ENCODE measurements at regions not wholly inside any gene's neighbourhood (a gene's known extent, or its start where the extent isn't known, plus 50 kb on each side); places are given as distances from the start of the nearest gene placed in this dataset.
"Not testable (repeated sequence)": the region's sequence is repeated elsewhere in the genome, so short reads cannot be mapped to it uniquely, and the experiment has no call there.

DNA sequence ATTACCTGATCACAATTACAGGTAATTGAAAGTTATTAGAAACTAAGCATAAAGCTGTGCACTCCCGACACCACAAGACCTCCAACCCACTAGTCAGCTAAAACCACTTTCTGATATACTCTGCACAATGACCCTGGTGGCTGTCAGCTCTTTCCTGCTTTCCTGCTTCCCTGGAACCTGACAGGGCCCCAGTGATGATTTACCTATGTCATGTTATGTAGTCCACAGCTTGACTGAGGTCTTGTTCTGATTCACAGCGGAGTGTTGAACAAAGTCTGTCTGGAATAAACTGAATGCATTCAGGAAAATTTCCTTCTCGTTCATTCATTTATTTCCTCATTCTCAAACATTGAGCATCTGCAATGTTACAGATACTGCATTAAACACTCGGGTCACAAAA, 136.5 kb downstream of the SPDYE17 start:
- H3K4me1 Mint-ChIP-seq (ENCODE audit: low read depth); H3K36me3 Mint-ChIP-seq (ENCODE audit: low read depth); H3K4me3 Mint-ChIP-seq; H3K9me3 Mint-ChIP-seq; H3K27me3 Mint-ChIP-seq; DNase-seq; H3K27ac Mint-ChIP-seq: not testable (repeated sequence)

GRCh38 chr7:76891771-76892170, 140.4 kb downstream of the SPDYE17 start:
- not testable (repeated sequence) for H3K27ac Mint-ChIP-seq; DNase-seq; H3K27me3 Mint-ChIP-seq; H3K36me3 Mint-ChIP-seq (ENCODE audit: low read depth); H3K9me3 Mint-ChIP-seq; H3K4me3 Mint-ChIP-seq; H3K4me1 Mint-ChIP-seq (ENCODE audit: low read depth)

DNA sequence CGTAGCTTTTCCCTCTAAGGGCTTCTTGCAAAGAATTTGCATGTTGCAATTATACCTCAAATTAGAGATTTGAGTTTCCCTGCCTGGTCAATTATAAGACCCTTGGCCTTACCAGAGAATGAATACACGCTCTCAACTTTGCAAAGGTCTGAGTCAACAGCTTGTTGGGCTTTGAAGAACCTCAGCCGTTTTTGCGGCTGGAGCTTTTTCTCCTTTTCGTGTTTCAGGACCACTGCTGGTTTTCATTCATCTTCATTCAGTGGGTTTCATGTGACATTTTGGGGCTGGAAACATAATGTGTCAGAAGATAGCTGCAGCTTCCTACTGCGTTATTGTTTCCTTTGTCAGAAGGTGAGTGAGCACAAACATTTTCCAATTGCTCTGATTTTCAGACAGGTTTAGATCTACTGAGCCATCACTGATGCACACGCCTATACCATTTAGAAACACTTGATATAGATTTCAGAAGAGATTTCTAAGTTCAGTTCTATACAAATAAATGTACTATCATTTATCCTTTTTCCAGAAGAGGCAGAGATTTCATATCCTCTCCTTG, 152.3 kb downstream of the SPDYE17 start:
- DNase-seq, H3K4me3 Mint-ChIP-seq, H3K27ac Mint-ChIP-seq: not testable (repeated sequence)

DNA sequence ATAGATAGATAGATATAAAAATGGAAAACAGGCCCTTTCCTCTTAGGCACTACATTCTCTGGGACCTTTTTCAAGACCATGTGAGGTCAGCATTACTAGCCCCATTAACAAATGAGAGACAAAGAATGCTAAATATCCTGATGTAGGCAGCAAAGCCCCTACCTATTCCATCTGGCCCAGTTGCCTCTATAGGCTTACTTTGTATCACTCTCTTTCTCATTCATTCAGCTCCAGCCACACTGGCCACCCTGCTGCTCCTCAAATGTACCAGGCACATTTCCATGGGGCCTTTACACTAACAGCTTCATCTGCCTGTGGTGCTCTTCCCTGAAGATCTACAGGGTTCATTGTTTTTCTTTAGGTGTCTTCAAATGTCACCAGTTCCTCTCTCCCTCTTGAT, 156.4 kb downstream of the SPDYE17 start:
- not testable (repeated sequence) for H3K27me3 Mint-ChIP-seq; H3K4me3 Mint-ChIP-seq; H3K4me1 Mint-ChIP-seq (ENCODE audit: low read depth)

More for the DNA sequence above, 152.3 kb downstream of the SPDYE17 start:
- H3K36me3 Mint-ChIP-seq (ENCODE audit: low read depth); H3K27me3 Mint-ChIP-seq; H3K9me3 Mint-ChIP-seq: not testable (repeated sequence)
- H3K4me1 Mint-ChIP-seq (ENCODE audit: low read depth), result peaks cover 13% of the 10 kb centered on the region

DNA sequence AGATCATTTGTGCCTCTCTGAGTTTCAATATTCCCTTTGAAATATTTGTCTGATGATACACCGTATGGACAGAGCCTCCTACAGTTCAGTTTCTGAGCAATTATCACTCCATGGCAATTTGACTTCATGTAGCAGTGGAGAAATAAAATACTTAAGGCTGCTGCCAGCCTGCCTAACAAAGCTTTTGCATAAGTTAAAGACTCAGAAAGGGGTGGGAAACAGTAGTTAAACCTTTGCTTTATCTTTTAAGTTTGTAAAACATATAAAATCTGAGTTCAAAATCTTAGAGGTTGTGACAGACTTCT, 161.7 kb downstream of the SPDYE17 start:
- not testable (repeated sequence) for H3K36me3 Mint-ChIP-seq (ENCODE audit: low read depth); H3K9me3 Mint-ChIP-seq; DNase-seq; H3K4me1 Mint-ChIP-seq (ENCODE audit: low read depth); H3K4me3 Mint-ChIP-seq; H3K27me3 Mint-ChIP-seq; H3K27ac Mint-ChIP-seq

More for the DNA sequence above, 156.4 kb downstream of the SPDYE17 start:
- H3K27ac Mint-ChIP-seq; H3K9me3 Mint-ChIP-seq; H3K36me3 Mint-ChIP-seq (ENCODE audit: low read depth); DNase-seq: not testable (repeated sequence)

DNA sequence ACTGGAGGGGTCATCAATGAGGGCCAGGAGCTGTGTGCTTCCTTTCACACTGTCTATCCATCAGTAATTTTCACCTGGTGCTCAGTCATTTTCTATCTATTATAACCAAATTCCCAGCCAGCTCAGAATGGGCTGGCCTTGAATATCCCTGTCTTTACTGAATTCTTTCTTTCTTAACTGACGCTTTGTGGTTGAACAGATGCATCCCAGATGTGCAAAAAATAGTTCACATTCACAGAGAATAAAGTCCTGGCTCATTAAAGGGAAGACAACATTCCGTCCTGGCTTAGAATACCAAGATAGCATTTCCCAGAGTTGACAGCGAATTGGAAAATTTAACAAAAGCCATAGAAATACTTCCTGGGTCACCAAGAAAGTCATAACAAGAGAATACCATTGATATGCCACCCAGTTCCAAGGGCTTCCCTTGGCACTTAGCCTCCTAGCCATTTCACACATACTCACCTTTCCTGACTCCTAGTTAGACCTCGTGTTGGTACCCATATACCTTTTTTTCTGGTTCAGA, 164.7 kb downstream of the SPDYE17 start:
- not testable (repeated sequence) for H3K27ac Mint-ChIP-seq; H3K4me1 Mint-ChIP-seq (ENCODE audit: low read depth)

GRCh38 chr7:76863150-76863773, 168.9 kb downstream of the SPDYE17 start:
- H3K4me3 Mint-ChIP-seq; H3K9me3 Mint-ChIP-seq; DNase-seq; H3K27ac Mint-ChIP-seq; H3K4me1 Mint-ChIP-seq (ENCODE audit: low read depth); H3K27me3 Mint-ChIP-seq; H3K36me3 Mint-ChIP-seq (ENCODE audit: low read depth): not testable (repeated sequence)

More for the DNA sequence above, 164.7 kb downstream of the SPDYE17 start:
- not testable (repeated sequence) for DNase-seq; H3K36me3 Mint-ChIP-seq (ENCODE audit: low read depth); H3K4me3 Mint-ChIP-seq; H3K9me3 Mint-ChIP-seq; H3K27me3 Mint-ChIP-seq

DNA sequence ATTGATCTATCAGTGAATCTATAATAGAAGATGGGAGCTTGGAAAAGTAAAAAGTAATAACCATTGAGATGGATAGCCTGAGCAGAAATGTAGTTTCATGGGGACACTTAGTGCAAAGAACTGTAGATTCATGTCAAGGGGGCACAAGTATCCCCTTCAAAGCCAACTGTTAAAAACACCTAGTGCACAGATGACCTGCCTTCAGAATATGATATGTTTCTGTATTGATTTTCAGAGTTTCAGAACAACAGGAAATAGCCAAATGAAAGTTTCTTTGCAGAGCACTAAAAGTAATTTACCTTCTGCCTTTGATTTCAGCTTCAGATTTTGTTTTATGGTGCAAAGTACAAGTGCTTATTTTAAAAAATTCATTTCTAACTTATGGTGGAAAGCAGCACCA, 169.9 kb downstream of the SPDYE17 start:
- not testable (repeated sequence) for DNase-seq; H3K4me1 Mint-ChIP-seq (ENCODE audit: low read depth); H3K36me3 Mint-ChIP-seq (ENCODE audit: low read depth); H3K27me3 Mint-ChIP-seq; H3K9me3 Mint-ChIP-seq; H3K27ac Mint-ChIP-seq; H3K4me3 Mint-ChIP-seq

DNA sequence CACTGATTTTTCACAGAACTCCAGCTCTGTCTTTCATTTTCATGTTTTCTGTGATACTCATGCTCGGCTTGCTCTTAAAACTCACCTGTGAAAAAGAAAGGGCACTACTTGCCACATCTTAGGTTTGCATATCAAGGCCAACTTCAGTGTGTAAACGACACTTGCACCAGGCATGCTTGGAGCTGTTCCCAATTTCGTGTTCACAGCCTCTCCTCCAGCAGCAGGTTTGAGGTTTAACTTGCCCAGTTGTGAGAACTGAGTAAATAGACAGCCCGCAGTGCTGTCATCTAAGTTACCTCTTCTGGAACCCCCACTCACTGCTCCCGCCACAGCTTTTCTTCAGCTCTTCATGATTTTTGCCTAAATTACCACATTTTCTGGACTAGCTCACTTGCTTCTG, 172.2 kb downstream of the SPDYE17 start:
- not testable (repeated sequence) for H3K9me3 Mint-ChIP-seq; DNase-seq; H3K27me3 Mint-ChIP-seq; H3K4me1 Mint-ChIP-seq (ENCODE audit: low read depth); H3K27ac Mint-ChIP-seq; H3K36me3 Mint-ChIP-seq (ENCODE audit: low read depth); H3K4me3 Mint-ChIP-seq

GRCh38 chr7:76854631-76855030, 177.5 kb downstream of the SPDYE17 start:
- not testable (repeated sequence) for DNase-seq; H3K4me1 Mint-ChIP-seq (ENCODE audit: low read depth); H3K9me3 Mint-ChIP-seq; H3K36me3 Mint-ChIP-seq (ENCODE audit: low read depth); H3K4me3 Mint-ChIP-seq; H3K27me3 Mint-ChIP-seq; H3K27ac Mint-ChIP-seq

GRCh38 chr7:76852787-76853584, 179.2 kb downstream of the SPDYE17 start:
- H3K4me1 Mint-ChIP-seq (ENCODE audit: low read depth); DNase-seq; H3K4me3 Mint-ChIP-seq; H3K9me3 Mint-ChIP-seq; H3K36me3 Mint-ChIP-seq (ENCODE audit: low read depth); H3K27me3 Mint-ChIP-seq; H3K27ac Mint-ChIP-seq: not testable (repeated sequence)

- not testable (repeated sequence) for DNase-seq; H3K4me1 Mint-ChIP-seq (ENCODE audit: low read depth); H3K4me3 Mint-ChIP-seq; H3K27me3 Mint-ChIP-seq; H3K36me3 Mint-ChIP-seq (ENCODE audit: low read depth); H3K27ac Mint-ChIP-seq; H3K9me3 Mint-ChIP-seq
Measured at GRCh38 chr7:76852362-76852761, 179.8 kb downstream of the SPDYE17 start.

GRCh38 chr7:76851617-76852016, 180.5 kb downstream of the SPDYE17 start:
- not testable (repeated sequence) for H3K4me1 Mint-ChIP-seq (ENCODE audit: low read depth); H3K27me3 Mint-ChIP-seq; H3K4me3 Mint-ChIP-seq; DNase-seq; H3K9me3 Mint-ChIP-seq; H3K27ac Mint-ChIP-seq; H3K36me3 Mint-ChIP-seq (ENCODE audit: low read depth)

GRCh38 chr7:76849887-76850563, 182.1 kb downstream of the SPDYE17 start:
- not testable (repeated sequence) for DNase-seq; H3K27ac Mint-ChIP-seq; H3K9me3 Mint-ChIP-seq; H3K27me3 Mint-ChIP-seq; H3K4me3 Mint-ChIP-seq; H3K4me1 Mint-ChIP-seq (ENCODE audit: low read depth); H3K36me3 Mint-ChIP-seq (ENCODE audit: low read depth)

- DNase-seq; H3K9me3 Mint-ChIP-seq; H3K27ac Mint-ChIP-seq; H3K4me3 Mint-ChIP-seq; H3K4me1 Mint-ChIP-seq (ENCODE audit: low read depth); H3K27me3 Mint-ChIP-seq; H3K36me3 Mint-ChIP-seq (ENCODE audit: low read depth): not testable (repeated sequence)
Measured at GRCh38 chr7:76839879-76840278, 192.3 kb downstream of the SPDYE17 start.

Data from activated T-cell treated with anti-CD3 and anti-CD28 coated beads, Interleukin-2, amount 50 U/mL, for 24 hours (primary cell).